Activated CD8-positive, alpha-beta T cell treated with anti-CD3 and anti-CD28 coated beads for 36 hours (primary cell): ENCODE measurements at regions not wholly inside any gene's neighbourhood (a gene's known extent, or its start where the extent isn't known, plus 50 kb on each side); places are given as distances from the start of the nearest gene placed in this dataset.

ENCODE experiments used
- ATAC-seq: fragments of 200-7000 bp; cut with Tn5 transposase; one replicate; pipeline ENCODE4 v1.10.0; 2021; ENCODE audit warnings: mild to moderate bottlenecking, moderate library complexity
- CTCF ChIA-PET: fragments of 350-600 bp; sonication (Branson Sonifier 250); formaldehyde crosslinking; loops from one replicate; lab custom pipeline; 2021; ENCODE audit warnings: antibody characterized with exemption; lab: Charles Lee
- POLR2A ChIA-PET: fragments of 350-600 bp; sonication (Branson Sonifier 250); formaldehyde crosslinking; loops from one replicate; lab custom pipeline; 2021; ENCODE audit warnings: antibody characterized with exemption; lab: Charles Lee
- DNase-seq: peaks from one replicate; pipeline ENCODE4 v3.0.0-alpha.2; 2020
- H3K27ac Mint-ChIP-seq: one replicate; pipeline ENCODE4 v1.8.0; 2021; ENCODE audit warnings: mild to moderate bottlenecking, mixed read lengths
- H3K27me3 Mint-ChIP-seq: one replicate; pipeline ENCODE4 v1.8.0; 2021; ENCODE audit warnings: mixed read lengths
- H3K36me3 Mint-ChIP-seq: one replicate; pipeline ENCODE4 v1.8.0; 2021; ENCODE audit warnings: low read depth, mixed read lengths
- H3K4me1 Mint-ChIP-seq: one replicate; pipeline ENCODE4 v1.8.0; 2021; ENCODE audit warnings: low read depth, mixed read lengths
- H3K4me3 Mint-ChIP-seq: one replicate; pipeline ENCODE4 v1.8.0; 2021; ENCODE audit warnings: mild to moderate bottlenecking, moderate library complexity, mixed read lengths
- H3K9me3 Mint-ChIP-seq: one replicate; pipeline ENCODE4 v1.8.0; 2021; ENCODE audit warnings: mixed read lengths
- CTCF ChIP-seq: fragments of 200-600 bp; IDR thresholded peaks from one replicate; pipeline ENCODE4 v1.8.0; 2022; ENCODE audit warnings: antibody characterized with exemption, mild to moderate bottlenecking
- intact Hi-C: fragments of 100-400 bp; cut with micrococcal nuclease; formaldehyde crosslinking; loops from one replicate; pipeline ENCODE4 v1.10.0; 2022

GRCh38 chr12:107400686-107401447 lies 284.7 kb upstream of the PWP1 start:
- H3K36me3 Mint-ChIP-seq, result peaks cover 3% of the 10 kb centered on the region
- TF ChIP-seq CTCF, result no peak
- peak; percentile 21 for ATAC-seq
- CTCF ChIA-PET, result interaction anchor here (1.0 to 10.2 kb wide), 5 partner anchors 29 to 268 kb away, joined by 5 to 134 read pairs (median 75); a partner anchor contains a TSS
- peak; percentile 51 for DNase-seq
- H3K27ac Mint-ChIP-seq, result no peak overlapping the region
- peaks cover 48% of the 10 kb centered on the region for H3K4me1 Mint-ChIP-seq
- H3K27me3 Mint-ChIP-seq, result no peaks in the 10 kb centered on the region
- intact Hi-C loops, result no loop called here
- no peak overlapping the region for H3K4me3 Mint-ChIP-seq
- POLR2A ChIA-PET, result interaction anchor here (0.5 to 2.3 kb wide), 6 partner anchors 28 to 415 kb away, joined by 3 to 6 read pairs (median 4); no protein-coding TSS in a partner anchor
- H3K9me3 Mint-ChIP-seq, result peaks cover 2% of the 10 kb centered on the region

GRCh38 chr12:107402041-107403022 lies 283.3 kb upstream of the PWP1 start:
- Mint-ChIP-seq H3K27ac (no peak overlapping the region), H3K4me3 (no peak overlapping the region)
- ATAC-seq, result peak; percentile 81

GRCh38 chr12:107404981-107405380 lies 280.6 kb upstream of the PWP1 start:
- ATAC-seq (peak; percentile 86), DNase-seq (peak; percentile 64)
- Mint-ChIP-seq H3K4me1 (peaks cover 21% of the 10 kb centered on the region), H3K36me3 (no peaks in the 10 kb centered on the region), H3K27ac (no peak overlapping the region), H3K4me3 (no peak overlapping the region), H3K27me3 (no peaks in the 10 kb centered on the region), H3K9me3 (no peaks in the 10 kb centered on the region)
- intact Hi-C loops, result no loop called here
- TF ChIP-seq CTCF, result peak; percentile 45
- ChIA-PET POLR2A (no interaction called here), CTCF (interaction anchor here (0.6 to 9.5 kb wide), 23 partner anchors 8 to 279 kb away, joined by 3 to 134 read pairs (median 4); a partner anchor contains a TSS)

More at GRCh38 chr12:107402041-107403022, 283.3 kb upstream of the PWP1 start:
- H3K4me1 Mint-ChIP-seq, result peaks cover 38% of the 10 kb centered on the region
- H3K9me3 Mint-ChIP-seq, result peaks cover 2% of the 10 kb centered on the region
- H3K36me3 Mint-ChIP-seq, result peaks cover 3% of the 10 kb centered on the region
- TF ChIP-seq CTCF, result peak; percentile 76
- ChIA-PET POLR2A (interaction anchor here (1.2 to 2.0 kb wide), 4 partner anchors 30 to 84 kb away, joined by 3 to 6 read pairs (median 4); a partner anchor contains a TSS), CTCF (interaction anchor here (0.6 to 10.2 kb wide), 37 partner anchors 13 to 327 kb away, joined by 3 to 134 read pairs (median 4); a partner anchor contains a TSS)
- DNase-seq, result peak; percentile 84
- intact Hi-C loops, result loop anchor here (2.0 kb wide), 3 partner anchors 86 to 270 kb away; no protein-coding TSS in a partner anchor
- no peaks in the 10 kb centered on the region for H3K27me3 Mint-ChIP-seq

DNA sequence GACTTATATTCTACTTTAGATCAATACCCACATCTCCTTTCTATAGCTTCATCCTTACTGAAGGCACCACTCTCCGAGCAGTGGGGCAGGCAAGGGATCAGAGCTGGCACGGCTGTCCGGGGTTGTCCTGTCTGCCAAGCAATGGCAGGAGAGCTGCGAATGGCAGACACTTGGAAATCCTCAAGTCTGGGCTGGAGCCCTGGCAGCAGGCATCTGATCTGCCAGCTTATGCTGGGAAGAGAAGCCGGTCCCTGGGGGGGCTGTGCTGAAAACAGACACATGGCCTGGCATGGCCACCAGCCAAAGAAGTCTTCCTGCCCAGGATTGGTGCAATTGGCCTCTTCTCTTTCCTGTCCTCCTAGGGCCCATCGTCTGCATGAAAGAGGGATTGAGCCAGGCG lies 280.2 kb upstream of the PWP1 start:
- POLR2A ChIA-PET, result no interaction called here
- no peaks in the 10 kb centered on the region for H3K27me3 Mint-ChIP-seq
- intact Hi-C loops, result no loop called here

More for the DNA sequence above, 280.2 kb upstream of the PWP1 start:
- Mint-ChIP-seq H3K9me3 (no peaks in the 10 kb centered on the region), H3K4me1 (peaks cover 18% of the 10 kb centered on the region), H3K4me3 (no peak overlapping the region), H3K27ac (no peak overlapping the region), H3K36me3 (no peaks in the 10 kb centered on the region)
- ATAC-seq, result no peak
- DNase-seq, result no peak
- CTCF ChIA-PET, result interaction anchor here (0.6 to 9.5 kb wide), 23 partner anchors 8 to 279 kb away, joined by 3 to 134 read pairs (median 4); a partner anchor contains a TSS
- TF ChIP-seq CTCF, result no peak
